ENCODE measurements at regions not wholly inside any gene's neighbourhood (a gene's known extent, or its start where the extent isn't known, plus 50 kb on each side); places are given as distances from the start of the nearest gene placed in this dataset.

DNA sequence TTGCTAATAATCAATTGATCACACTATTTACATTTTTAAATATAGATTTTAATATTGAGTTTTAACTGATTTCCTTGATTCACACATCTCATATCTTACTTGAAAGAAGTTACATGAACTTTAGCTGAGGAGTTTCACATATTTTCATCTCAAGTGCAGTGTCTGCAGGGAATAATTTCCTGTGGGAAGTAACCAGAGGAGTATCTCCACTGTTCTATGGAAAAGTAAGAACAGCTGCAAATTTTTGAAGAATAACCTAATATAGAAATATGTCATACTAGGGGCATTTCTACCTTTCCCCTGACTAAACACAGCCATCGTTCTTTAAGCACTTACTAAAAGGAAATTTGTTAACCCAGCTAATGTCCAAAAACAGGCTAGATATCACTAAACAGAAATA is 546.4 kb downstream of the EFNA5 start:
- no peak for TF ChIP-seq CTCF (IDR thresholded peaks at IDR 0.05)
- TF ChIP-seq POLR2A (IDR thresholded peaks at IDR 0.05), result no peak
- TF ChIP-seq POLR2AphosphoS5 (IDR thresholded peaks at IDR 0.05), result no peak
